DOHH2 (cell line): ENCODE measurements at regions not wholly inside any gene's neighbourhood (a gene's known extent, or its start where the extent isn't known, plus 50 kb on each side); places are given as distances from the start of the nearest gene placed in this dataset.

Experiments
- H3F3A ChIP-seq: fragments of 200-600 bp; sonication (generic), shearing (Covaris generic); 2 replicates; pipeline ENCODE4 v1.6.0; 2016; ENCODE audit warnings: antibody characterized with exemption, mild to moderate bottlenecking; ENCODE audit not compliant: control insufficient read depth, insufficient read depth
- H3K27ac ChIP-seq: fragments of 200-600 bp; sonication (generic); 2 replicates; pipeline ENCODE4 v1.5.1; 2014; ENCODE audit warnings: low read depth, mild to moderate bottlenecking, low read length, moderate library complexity
- H3K27me3 ChIP-seq: fragments of 200-600 bp; sonication (generic); 2 replicates; pipeline ENCODE4 v1.6.1; 2014; ENCODE audit warnings: mild to moderate bottlenecking, low read length, mixed read lengths; ENCODE audit not compliant: control insufficient read depth
- H3K36me3 ChIP-seq: fragments of 200-600 bp; sonication (generic); 2 replicates; pipeline ENCODE4 v1.6.1; 2014; ENCODE audit warnings: mild to moderate bottlenecking, low read length, moderate library complexity, mixed read lengths; ENCODE audit not compliant: control insufficient read depth
- H3K4me1 ChIP-seq: fragments of 200-600 bp; sonication (generic); 2 replicates; pipeline ENCODE4 v1.6.1; 2014; ENCODE audit warnings: mild to moderate bottlenecking, low read length, mixed read lengths; ENCODE audit not compliant: control insufficient read depth
- H3K4me2 ChIP-seq: fragments of 200-600 bp; sonication (generic); 2 replicates; pipeline ENCODE4 v1.6.0; 2014; ENCODE audit warnings: mild to moderate bottlenecking, low read length, moderate library complexity
- H3K4me3 ChIP-seq: fragments of 200-600 bp; sonication (generic); 2 replicates; pipeline ENCODE4 v1.5.1; 2014; ENCODE audit warnings: mild to moderate bottlenecking, low read length, mixed read lengths
- H3K79me2 ChIP-seq: fragments of 200-600 bp; sonication (generic); 2 replicates; pipeline ENCODE4 v1.6.1; 2014; ENCODE audit warnings: mild to moderate bottlenecking, low read length, mixed read lengths; ENCODE audit not compliant: control insufficient read depth
- H3K9me2 ChIP-seq: fragments of 200-600 bp; sonication (generic); replicated peaks from 2 replicates; pipeline ENCODE4 v1.6.1; 2014; ENCODE audit warnings: mild to moderate bottlenecking, low read length, mixed read lengths; ENCODE audit not compliant: control insufficient read depth
- H3K9me3 ChIP-seq: fragments of 200-600 bp; sonication (generic); 2 replicates; pipeline ENCODE4 v1.6.1; 2014; ENCODE audit warnings: antibody characterized with exemption, low read length, mixed read lengths; ENCODE audit not compliant: control insufficient read depth, insufficient read depth
- H4K20me1 ChIP-seq: fragments of 200-600 bp; sonication (generic); 2 replicates; pipeline ENCODE4 v1.6.0; 2014; ENCODE audit warnings: low read depth, mild to moderate bottlenecking, antibody characterized with exemption, low read length, moderate library complexity; ENCODE audit not compliant: control insufficient read depth, insufficient read depth
- CTCF ChIP-seq: fragments of 200-600 bp; sonication (generic); IDR thresholded peaks from one replicate; pipeline ENCODE4 v1.5.1; 2014; ENCODE audit warnings: antibody characterized with exemption, mild to moderate bottlenecking, low read depth, low read length; ENCODE audit not compliant: poor library complexity, severe bottlenecking
- EZH2phosphoT487 ChIP-seq: fragments of 200-600 bp; sonication (generic); IDR thresholded peaks from 2 replicates; pipeline ENCODE4 v1.6.1; 2017; ENCODE audit warnings: borderline replicate concordance, mild to moderate bottlenecking, antibody characterized with exemption, low read length, moderate library complexity, mixed read lengths

GRCh38 chr15:38036790-38037338 lies 102.4 kb downstream of the TMCO5A start:
- H3K36me3 ChIP-seq: no peaks in the 10 kb centered on the region
- H4K20me1 ChIP-seq: no peaks in the 10 kb centered on the region
- no peaks in the 10 kb centered on the region for H3K79me2 ChIP-seq
- H3F3A ChIP-seq: no peaks in the 10 kb centered on the region
- H3K9me3 ChIP-seq: no peaks in the 10 kb centered on the region
- no peaks in the 10 kb centered on the region for H3K4me1 ChIP-seq
- TF ChIP-seq EZH2phosphoT487 (no peak), CTCF (no peak)
- no peaks in the 10 kb centered on the region for H3K9me2 ChIP-seq
- no peak overlapping the region for H3K4me2 ChIP-seq
- no peaks in the 10 kb centered on the region for H3K27me3 ChIP-seq
- H3K4me3 ChIP-seq: no peak overlapping the region
- no peak overlapping the region for H3K27ac ChIP-seq

GRCh38 chr15:38038659-38039442 lies 104.4 kb downstream of the TMCO5A start:
- Histone ChIP-seq H3K27me3 (no peaks in the 10 kb centered on the region), H3K4me1 (no peaks in the 10 kb centered on the region), H3K36me3 (no peaks in the 10 kb centered on the region), H4K20me1 (no peaks in the 10 kb centered on the region), H3K4me3 (no peak overlapping the region), H3K79me2 (no peaks in the 10 kb centered on the region), H3F3A (no peaks in the 10 kb centered on the region), H3K4me2 (no peak overlapping the region), H3K9me2 (no peaks in the 10 kb centered on the region), H3K27ac (no peak overlapping the region), H3K9me3 (no peaks in the 10 kb centered on the region)
- TF ChIP-seq EZH2phosphoT487 (no peak), CTCF (no peak)

GRCh38 chr15:38040615-38041014 lies 106.2 kb downstream of the TMCO5A start:
- Histone ChIP-seq H3K4me2 (no peak overlapping the region), H3F3A (no peaks in the 10 kb centered on the region), H3K4me1 (no peaks in the 10 kb centered on the region), H3K79me2 (no peaks in the 10 kb centered on the region), H3K27me3 (no peaks in the 10 kb centered on the region), H3K36me3 (no peaks in the 10 kb centered on the region), H3K9me2 (no peaks in the 10 kb centered on the region), H3K27ac (no peak overlapping the region), H3K9me3 (no peaks in the 10 kb centered on the region), H3K4me3 (no peak overlapping the region), H4K20me1 (no peaks in the 10 kb centered on the region)
- TF ChIP-seq EZH2phosphoT487: no peak
- no peak for TF ChIP-seq CTCF
